Breast epithelium (tissue), 4 donors: ENCODE measurements at regions not wholly inside any gene's neighbourhood (a gene's known extent, or its start where the extent isn't known, plus 50 kb on each side); places are given as distances from the start of the nearest gene placed in this dataset.
A peak's percentile ranks its signal among the peaks of the same experiment; 100 is the strongest.

Experiments
- DNase-seq, 2 donors: peaks; one replicate each; pipeline ENCODE4 v3.0.0-alpha.2; 2019; ENCODE audit warnings: low spot score in 2 of 2
- H3K27ac ChIP-seq, 2 donors: fragments of 200-600 bp; sonication (generic) in 1 of 2; one replicate each; pipeline ENCODE4 v1.5.1; 2016 to 2019; ENCODE audit warnings: mild to moderate bottlenecking in 1 of 2
- H3K27me3 ChIP-seq, 2 donors: fragments of 200-600 bp; sonication (generic) in 1 of 2; one replicate each; pipeline versions ENCODE4 v1.5.1 to v1.6.0; 2017 to 2019; ENCODE audit warnings: control low read depth in 1 of 2, mild to moderate bottlenecking in 1 of 2
- H3K36me3 ChIP-seq: fragments of 200-600 bp; one replicate; pipeline ENCODE4 v1.5.1; 2019
- H3K4me1 ChIP-seq, 2 donors: fragments of 200-600 bp; sonication (generic); one replicate each; pipeline ENCODE4 v1.5.1; 2016 to 2019; ENCODE audit warnings: control low read depth in 1 of 2
- H3K4me3 ChIP-seq, 3 donors: fragments of 200-600 bp; sonication (generic); 1 replicate in 2 of 3; 2 replicates in 1 of 3; pipeline ENCODE4 v1.5.1; 2016 to 2019; ENCODE audit warnings: mild to moderate bottlenecking in 3 of 3, moderate library complexity in 2 of 3
- H3K9me3 ChIP-seq, 2 donors: fragments of 200-600 bp; sonication (generic) in 1 of 2; one replicate each; pipeline ENCODE4 v1.5.1; 2016 to 2019; ENCODE audit warnings: control low read depth in 1 of 2
- CTCF ChIP-seq, 3 donors: fragments of 450-650 bp; IDR thresholded peaks; one replicate each; pipeline ENCODE4 v1.5.1; 2016 to 2017; ENCODE audit warnings: antibody characterized with exemption in 3 of 3, mild to moderate bottlenecking in 3 of 3, moderate library complexity in 3 of 3
- POLR2A ChIP-seq: fragments of 450-650 bp; IDR thresholded peaks from one replicate; pipeline ENCODE4 v1.6.1; 2016; ENCODE audit warnings: antibody characterized with exemption, mild to moderate bottlenecking, moderate library complexity
- POLR2AphosphoS5 ChIP-seq, 3 donors: sonication (generic); formaldehyde crosslinking; IDR thresholded peaks; one replicate each; pipeline ENCODE4 v1.6.1; 2017; ENCODE audit warnings: antibody characterized with exemption in 3 of 3
- intact Hi-C: fragments of 100-400 bp; cut with DNase I; formaldehyde crosslinking; loops from one replicate; pipeline ENCODE4 v1.15.1; 2023; ENCODE audit warnings: low total_unique reads

GRCh38 chr5:60339691-60340201 is 360.2 kb downstream of the DEPDC1B start:
- DNase-seq, result peak in 1 of 2 donors; percentile 40
- no peaks in the 10 kb centered on the region for H3K4me1 ChIP-seq
- H3K27ac ChIP-seq, result peak overlapping the region; percentile 33 to 44
- TF ChIP-seq POLR2AphosphoS5 (IDR thresholded peaks at IDR 0.05) (peak in 1 of 3 donors; percentile 42), CTCF (IDR thresholded peaks at IDR 0.05) (no peak), POLR2A (no peak)
- peak overlapping the region in 2 of 3 donors; percentile 1 to 23 for H3K4me3 ChIP-seq
- no peaks in the 10 kb centered on the region for H3K27me3 ChIP-seq
- intact Hi-C loops, result no loop called here
- H3K9me3 ChIP-seq, result no peaks in the 10 kb centered on the region
- H3K36me3 ChIP-seq, result no peaks in the 10 kb centered on the region

- Histone ChIP-seq H3K9me3 (no peaks in the 10 kb centered on the region), H3K4me3 (no peak overlapping the region), H3K27me3 (no peaks in the 10 kb centered on the region), H3K36me3 (no peaks in the 10 kb centered on the region), H3K27ac (no peak overlapping the region), H3K4me1 (no peaks in the 10 kb centered on the region)
- TF ChIP-seq POLR2A (no peak), POLR2AphosphoS5 (IDR thresholded peaks at IDR 0.05) (no peak), CTCF (IDR thresholded peaks at IDR 0.05) (no peak)
- intact Hi-C loops, result no loop called here
- DNase-seq, result no peak
Measured at GRCh38 chr5:60338846-60339245, 361.1 kb downstream of the DEPDC1B start.

- intact Hi-C loops, result no loop called here
- no peak for DNase-seq
- Histone ChIP-seq H3K36me3 (no peaks in the 10 kb centered on the region), H3K27ac (no peak overlapping the region), H3K9me3 (no peaks in the 10 kb centered on the region), H3K4me3 (no peak overlapping the region), H3K4me1 (no peaks in the 10 kb centered on the region), H3K27me3 (no peaks in the 10 kb centered on the region)
- TF ChIP-seq POLR2AphosphoS5 (IDR thresholded peaks at IDR 0.05) (no peak), POLR2A (no peak), CTCF (IDR thresholded peaks at IDR 0.05) (no peak)
Measured at GRCh38 chr5:60336491-60336890, 363.5 kb downstream of the DEPDC1B start.

GRCh38 chr5:60335913-60336312 is 364.1 kb downstream of the DEPDC1B start:
- Histone ChIP-seq H3K27ac (no peak overlapping the region), H3K36me3 (no peaks in the 10 kb centered on the region), H3K9me3 (no peaks in the 10 kb centered on the region), H3K4me1 (no peaks in the 10 kb centered on the region), H3K4me3 (no peak overlapping the region), H3K27me3 (no peaks in the 10 kb centered on the region)
- DNase-seq, result no peak
- intact Hi-C loops, result no loop called here
- TF ChIP-seq POLR2A, result no peak
- TF ChIP-seq CTCF (IDR thresholded peaks at IDR 0.05), result no peak
- no peak for TF ChIP-seq POLR2AphosphoS5 (IDR thresholded peaks at IDR 0.05)

DNA sequence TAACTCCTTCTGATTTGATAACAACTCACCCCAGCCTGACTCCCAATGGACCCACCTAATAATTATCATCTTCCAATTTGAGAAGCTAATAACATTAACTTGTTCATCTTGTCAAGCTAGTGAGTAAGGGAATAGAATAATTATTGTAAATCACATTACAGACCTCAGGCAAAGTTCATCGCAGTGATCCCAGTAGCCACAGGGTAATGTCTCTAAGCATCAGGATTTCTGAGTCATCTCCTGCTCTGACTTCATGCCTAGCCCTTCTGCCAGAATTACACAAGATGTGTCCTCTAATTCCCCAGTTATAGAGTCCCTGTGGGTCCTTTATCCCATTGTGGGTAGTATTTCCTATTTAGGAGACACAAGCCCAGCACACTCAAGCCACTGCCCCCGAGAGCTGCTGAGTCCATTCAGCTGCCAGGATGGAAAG is 365.7 kb downstream of the DEPDC1B start:
- H3K36me3 ChIP-seq, result no peaks in the 10 kb centered on the region
- TF ChIP-seq POLR2AphosphoS5 (IDR thresholded peaks at IDR 0.05), result no peak
- TF ChIP-seq POLR2A, result no peak
- no peak for TF ChIP-seq CTCF (IDR thresholded peaks at IDR 0.05)
- H3K4me1 ChIP-seq, result no peaks in the 10 kb centered on the region
- no peak overlapping the region for H3K4me3 ChIP-seq
- intact Hi-C loops, result no loop called here
- no peak overlapping the region for H3K27ac ChIP-seq
- no peaks in the 10 kb centered on the region for H3K9me3 ChIP-seq
- DNase-seq, result no peak
- H3K27me3 ChIP-seq, result no peaks in the 10 kb centered on the region
